SU-DHL-6 (cell line): ENCODE measurements at regions not wholly inside any gene's neighbourhood (a gene's known extent, or its start where the extent isn't known, plus 50 kb on each side); places are given as distances from the start of the nearest gene placed in this dataset.

Source experiments
- H2AFZ ChIP-seq: fragments of 200-600 bp; sonication (generic); 2 replicates; pipeline ENCODE4 v1.6.1; 2014; ENCODE audit warnings: low read depth, mild to moderate bottlenecking, moderate library complexity, mixed read lengths, antibody characterized with exemption, low read length; ENCODE audit not compliant: severe bottlenecking
- H3F3A ChIP-seq: fragments of 200-600 bp; shearing (Covaris generic); 2 replicates; pipeline ENCODE4 v1.6.0; 2016; ENCODE audit warnings: antibody characterized with exemption, mild to moderate bottlenecking; ENCODE audit not compliant: insufficient read depth
- H3K27ac ChIP-seq: fragments of 200-600 bp; sonication (generic); 2 replicates; pipeline ENCODE4 v1.5.1; 2016; ENCODE audit warnings: low read depth, mild to moderate bottlenecking, low read length, moderate library complexity, mixed read lengths
- H3K27me3 ChIP-seq: fragments of 200-600 bp; sonication (generic), shearing (Covaris generic); 2 replicates; pipeline ENCODE4 v1.6.0; 2014; ENCODE audit warnings: mild to moderate bottlenecking, low read length
- H3K36me3 ChIP-seq: fragments of 200-600 bp; sonication (generic); 2 replicates; pipeline ENCODE4 v1.6.1; 2014; ENCODE audit warnings: mild to moderate bottlenecking, low read length, mixed read lengths
- H3K4me2 ChIP-seq: fragments of 300-600, 200-600 bp; shearing (Covaris generic), sonication (generic); 2 replicates; pipeline ENCODE4 v1.6.0; 2014; ENCODE audit warnings: low read length, low read depth, mild to moderate bottlenecking; ENCODE audit not compliant: poor library complexity, severe bottlenecking
- H3K4me3 ChIP-seq: fragments of 200-600 bp; sonication (generic); 2 replicates; pipeline ENCODE4 v1.5.1; 2014; ENCODE audit warnings: antibody characterized with exemption, low read length, mild to moderate bottlenecking, mixed read lengths; ENCODE audit not compliant: insufficient read depth, poor library complexity, severe bottlenecking
- H3K79me2 ChIP-seq: fragments of 200-600 bp; sonication (generic); 2 replicates; pipeline ENCODE4 v1.6.1; 2014; ENCODE audit warnings: mild to moderate bottlenecking, low read length, moderate library complexity; ENCODE audit not compliant: insufficient read depth
- H3K9ac ChIP-seq: fragments of 200-600 bp; sonication (generic); 2 replicates; pipeline ENCODE4 v1.7.0; 2014; ENCODE audit warnings: mild to moderate bottlenecking, low read length
- H3K9me2 ChIP-seq: fragments of 200-600 bp; sonication (generic); replicated peaks from 2 replicates; pipeline ENCODE4 v1.6.1; 2014; ENCODE audit warnings: low read length; ENCODE audit not compliant: insufficient read depth
- H3K9me3 ChIP-seq: fragments of 200-600 bp; sonication (generic); 2 replicates; pipeline ENCODE4 v1.6.1; 2014; ENCODE audit warnings: low read length, mixed read lengths; ENCODE audit not compliant: insufficient read depth
- H4K20me1 ChIP-seq: fragments of 200-600 bp; sonication (generic); 2 replicates; pipeline ENCODE4 v1.6.1; 2014; ENCODE audit warnings: low read depth, mild to moderate bottlenecking, antibody characterized with exemption, low read length, moderate library complexity, mixed read lengths
- EZH2phosphoT487 ChIP-seq: fragments of 200-600 bp; sonication (generic), shearing (Covaris generic); conservative IDR thresholded peaks from 2 replicates; pipeline ENCODE4 v1.6.1; 2018; ENCODE audit warnings: mild to moderate bottlenecking, antibody characterized with exemption, low read length, moderate library complexity, mixed read lengths
- TF ChIP-seq, protein P1 (sequence below): fragments of 200-600 bp; sonication (generic); IDR thresholded peaks from one replicate; pipeline ENCODE4 v1.5.1; 2017; ENCODE audit warnings: antibody characterized with exemption, mild to moderate bottlenecking, low read length, moderate library complexity; ENCODE audit not compliant: insufficient read depth, poor library complexity, severe bottlenecking

DNA sequence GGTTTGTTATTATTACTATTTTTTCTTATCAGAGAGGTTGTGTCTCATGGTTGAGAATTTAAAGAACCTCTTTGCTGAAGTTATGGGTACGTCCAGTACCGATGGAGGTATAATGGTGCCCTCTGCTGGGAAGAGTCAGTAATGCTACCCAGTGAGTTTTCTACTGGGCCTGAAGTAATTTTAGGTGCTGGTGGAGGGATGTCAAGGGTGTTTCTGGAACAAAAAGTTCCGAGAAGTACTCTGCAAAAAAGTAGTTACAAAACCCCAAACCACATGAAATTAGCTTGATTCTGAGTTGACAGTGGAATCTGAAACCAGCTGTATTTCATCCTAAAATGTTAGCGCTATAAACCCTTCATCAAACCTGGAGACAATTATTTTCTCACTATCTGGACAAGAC lies 102.5 kb upstream of the MID1 start:
- no peak overlapping the region for H2AFZ ChIP-seq

DNA sequence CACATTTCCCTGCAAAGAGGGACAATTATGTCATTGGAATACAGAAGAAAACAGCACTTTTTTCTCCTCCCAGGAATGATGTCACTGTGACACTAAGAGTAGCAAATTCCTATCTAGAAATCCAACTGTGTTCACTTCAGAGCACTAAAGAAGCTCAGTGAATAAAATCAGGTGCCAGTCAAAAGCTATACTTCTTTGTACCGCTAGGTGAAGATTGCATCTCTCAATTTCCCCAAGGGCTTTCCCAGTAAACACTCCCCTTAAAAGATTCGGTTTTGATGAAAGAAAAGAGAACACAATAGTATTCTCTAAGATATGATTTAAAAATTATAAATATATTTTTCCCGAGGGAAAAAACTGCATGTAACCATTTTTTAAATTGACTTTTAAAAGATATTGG lies 104.7 kb upstream of the MID1 start:
- no peaks in the 10 kb centered on the region for H3K9me3 ChIP-seq
- H3K4me2 ChIP-seq, result no peak overlapping the region
- H3K9ac ChIP-seq, result no peak overlapping the region
- H4K20me1 ChIP-seq, result no peaks in the 10 kb centered on the region
- H3K4me3 ChIP-seq, result no peak overlapping the region
- no peaks in the 10 kb centered on the region for H3K36me3 ChIP-seq
- no peak overlapping the region for H3K27ac ChIP-seq
- no peaks in the 10 kb centered on the region for H3K27me3 ChIP-seq
- H3F3A ChIP-seq, result no peaks in the 10 kb centered on the region
- H2AFZ ChIP-seq, result no peak overlapping the region
- H3K9me2 ChIP-seq, result no peaks in the 10 kb centered on the region
- H3K79me2 ChIP-seq, result no peaks in the 10 kb centered on the region
- TF ChIP-seq EZH2phosphoT487, result no peak
- TF ChIP-seq, protein P1, sequence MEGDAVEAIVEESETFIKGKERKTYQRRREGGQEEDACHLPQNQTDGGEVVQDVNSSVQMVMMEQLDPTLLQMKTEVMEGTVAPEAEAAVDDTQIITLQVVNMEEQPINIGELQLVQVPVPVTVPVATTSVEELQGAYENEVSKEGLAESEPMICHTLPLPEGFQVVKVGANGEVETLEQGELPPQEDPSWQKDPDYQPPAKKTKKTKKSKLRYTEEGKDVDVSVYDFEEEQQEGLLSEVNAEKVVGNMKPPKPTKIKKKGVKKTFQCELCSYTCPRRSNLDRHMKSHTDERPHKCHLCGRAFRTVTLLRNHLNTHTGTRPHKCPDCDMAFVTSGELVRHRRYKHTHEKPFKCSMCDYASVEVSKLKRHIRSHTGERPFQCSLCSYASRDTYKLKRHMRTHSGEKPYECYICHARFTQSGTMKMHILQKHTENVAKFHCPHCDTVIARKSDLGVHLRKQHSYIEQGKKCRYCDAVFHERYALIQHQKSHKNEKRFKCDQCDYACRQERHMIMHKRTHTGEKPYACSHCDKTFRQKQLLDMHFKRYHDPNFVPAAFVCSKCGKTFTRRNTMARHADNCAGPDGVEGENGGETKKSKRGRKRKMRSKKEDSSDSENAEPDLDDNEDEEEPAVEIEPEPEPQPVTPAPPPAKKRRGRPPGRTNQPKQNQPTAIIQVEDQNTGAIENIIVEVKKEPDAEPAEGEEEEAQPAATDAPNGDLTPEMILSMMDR, result no peak

More for the DNA sequence above, 102.5 kb upstream of the MID1 start:
- Histone ChIP-seq H3K4me3 (no peak overlapping the region), H3F3A (no peaks in the 10 kb centered on the region), H3K27ac (no peak overlapping the region), H3K79me2 (no peaks in the 10 kb centered on the region), H3K9me3 (no peaks in the 10 kb centered on the region), H3K4me2 (no peak overlapping the region), H4K20me1 (no peaks in the 10 kb centered on the region), H3K9me2 (no peaks in the 10 kb centered on the region), H3K27me3 (no peaks in the 10 kb centered on the region), H3K36me3 (no peaks in the 10 kb centered on the region), H3K9ac (no peak overlapping the region)
- TF ChIP-seq, protein P1, result no peak
- no peak for TF ChIP-seq EZH2phosphoT487

DNA sequence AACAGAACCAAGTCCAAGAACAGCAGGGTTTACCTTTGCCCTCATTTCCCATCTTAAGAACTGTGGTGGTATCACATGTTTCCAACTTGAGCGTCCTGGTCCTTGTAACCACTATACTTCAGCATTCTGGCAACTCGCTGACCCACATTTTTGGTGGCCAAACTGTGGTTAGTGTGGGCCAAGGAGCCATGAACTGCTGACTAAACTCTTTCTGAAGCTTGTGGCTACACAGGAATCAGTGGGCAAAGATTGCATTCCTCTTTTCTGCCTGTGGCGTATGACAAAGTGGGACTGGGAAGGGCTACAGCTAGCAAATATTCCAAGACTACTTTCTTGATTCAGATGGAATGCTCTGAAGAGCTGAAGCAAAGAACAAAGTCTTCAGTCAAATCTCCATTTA lies 106.3 kb upstream of the MID1 start:
- Histone ChIP-seq H3K79me2 (no peaks in the 10 kb centered on the region), H2AFZ (no peak overlapping the region), H3F3A (no peaks in the 10 kb centered on the region), H3K27me3 (no peaks in the 10 kb centered on the region), H3K36me3 (no peaks in the 10 kb centered on the region), H4K20me1 (no peaks in the 10 kb centered on the region), H3K27ac (no peak overlapping the region), H3K9me2 (no peaks in the 10 kb centered on the region), H3K4me3 (no peak overlapping the region), H3K9ac (no peak overlapping the region), H3K9me3 (no peaks in the 10 kb centered on the region), H3K4me2 (no peak overlapping the region)
- TF ChIP-seq, protein P1, result no peak
- no peak for TF ChIP-seq EZH2phosphoT487
